IMR-90 (cell line): ENCODE measurements at regions not wholly inside any gene's neighbourhood (a gene's known extent, or its start where the extent isn't known, plus 50 kb on each side); places are given as distances from the start of the nearest gene placed in this dataset.

ENCODE experiments used
- ATAC-seq: fragments of 200-7000 bp; cut with Tn5 transposase; 2 replicates; pipeline ENCODE4 v1.9.1; 2020; ENCODE audit warnings: low read depth, mild to moderate bottlenecking, moderate library complexity
- BruUV-seq: library from RNA; stranded (reverse); fragments of 400-500 nt; replicated peaks from 2 replicates; lab custom pipeline; 2021; lab: Mats Ljungman, UMichigan
- CTCF ChIA-PET: fragments of 300-600 bp; formaldehyde crosslinking; extraction: SDS; loops from one replicate; lab custom pipeline; 2021; ENCODE audit warnings: antibody characterized with exemption; lab: Yijun Ruan, JAX
- POLR2A ChIA-PET: fragments of 300-600 bp; sonication (Branson Sonifier 250); formaldehyde crosslinking; loops from one replicate; lab custom pipeline; 2022; ENCODE audit warnings: antibody characterized with exemption; ENCODE audit not compliant: unreplicated experiment; lab: Charles Lee
- DNase-seq: peaks from one replicate; pipeline ENCODE4 v3.0.0; 2013
- H2AFZ ChIP-seq: replicated peaks from 2 replicates; pipeline ENCODE3; 2013; ENCODE audit warnings: low read length, mild to moderate bottlenecking; ENCODE audit not compliant: poor library complexity
- H2AK5ac ChIP-seq: 2 replicates; pipeline ENCODE4 v1.6.1; 2013; ENCODE audit warnings: low read depth, low read length, inconsistent platforms
- H2AK9ac ChIP-seq: replicated peaks from 2 replicates; pipeline ENCODE3; 2013; ENCODE audit warnings: mild to moderate bottlenecking, low read depth, low read length, moderate library complexity; ENCODE audit not compliant: poor library complexity
- H2BK120ac ChIP-seq: 2 replicates; pipeline ENCODE4 v1.6.1; 2013; ENCODE audit warnings: low read depth, low read length, inconsistent platforms
- H2BK15ac ChIP-seq: 3 replicates; pipeline ENCODE4 v1.6.1; 2013; ENCODE audit warnings: low read depth, low read length, inconsistent platforms
- H2BK20ac ChIP-seq: 2 replicates; pipeline ENCODE4 v1.6.1; 2013; ENCODE audit warnings: low read depth, mild to moderate bottlenecking, inconsistent platforms, low read length, moderate library complexity
- H2BK5ac ChIP-seq: 2 replicates; pipeline ENCODE4 v1.6.1; 2013; ENCODE audit warnings: mild to moderate bottlenecking, low read depth, low read length, inconsistent platforms; ENCODE audit not compliant: poor library complexity, severe bottlenecking
- H3K14ac ChIP-seq: replicated peaks from 2 replicates; pipeline ENCODE4 v1.6.1; 2013; ENCODE audit warnings: low read depth, low read length, inconsistent platforms
- H3K18ac ChIP-seq: 2 replicates; pipeline ENCODE4 v1.6.1; 2013; ENCODE audit warnings: low read depth, low read length, control low read depth
- H3K23ac ChIP-seq: 2 replicates; pipeline ENCODE4 v1.6.1; 2013; ENCODE audit warnings: low read depth, low read length, inconsistent platforms
- H3K27ac ChIP-seq: 2 replicates; pipeline ENCODE4 v1.5.1; 2013; ENCODE audit warnings: mild to moderate bottlenecking, control low read depth, low read length; ENCODE audit not compliant: insufficient read depth
- H3K27me3 ChIP-seq: 2 replicates; pipeline ENCODE4 v1.6.1; 2013; ENCODE audit warnings: low read length; ENCODE audit not compliant: control insufficient read depth, insufficient read depth
- H3K36me3 ChIP-seq: 2 replicates; pipeline ENCODE4 v1.6.1; 2013; ENCODE audit warnings: low read length, mixed read lengths; ENCODE audit not compliant: control insufficient read depth, insufficient read depth
- H3K4ac ChIP-seq: 2 replicates; pipeline ENCODE4 v1.6.1; 2013; ENCODE audit warnings: low read depth, low read length, inconsistent platforms
- H3K4me1 ChIP-seq: 2 replicates; pipeline ENCODE4 v1.6.1; 2013; ENCODE audit warnings: low read length, mixed read lengths; ENCODE audit not compliant: control insufficient read depth, insufficient read depth
- H3K4me2 ChIP-seq: 2 replicates; pipeline ENCODE4 v1.6.1; 2013; ENCODE audit warnings: low read depth, mild to moderate bottlenecking, control low read depth, low read length, moderate library complexity
- H3K4me3 ChIP-seq: 2 replicates; pipeline ENCODE4 v1.5.1; 2013; ENCODE audit warnings: low read depth, mild to moderate bottlenecking, control low read depth, low read length, moderate library complexity; ENCODE audit not compliant: insufficient read depth
- H3K56ac ChIP-seq: 2 replicates; pipeline ENCODE4 v1.6.1; 2013; ENCODE audit warnings: low read length, inconsistent platforms; ENCODE audit not compliant: insufficient read depth; ENCODE audit errors: extremely low read depth
- H3K79me1 ChIP-seq, 2 experiments: 2 replicates each; pipeline ENCODE4 v1.6.1; 2013; ENCODE audit warnings: low read length in 2 of 2, inconsistent platforms in 1 of 2, low read depth in 1 of 2
- H3K9ac ChIP-seq: 2 replicates; pipeline ENCODE4 v1.6.1; 2013; ENCODE audit warnings: low read depth, low read length, control low read depth
- H3K9me1 ChIP-seq: 2 replicates; pipeline ENCODE4 v1.6.1; 2013; ENCODE audit warnings: low read length, inconsistent platforms; ENCODE audit not compliant: insufficient read depth
- H3K9me3 ChIP-seq: 2 replicates; pipeline ENCODE4 v1.6.1; 2013; ENCODE audit warnings: low read length; ENCODE audit not compliant: control insufficient read depth, insufficient read depth
- H4K20me1 ChIP-seq: 2 replicates; pipeline ENCODE4 v1.6.1; 2013; ENCODE audit warnings: low read length, inconsistent platforms; ENCODE audit not compliant: insufficient read depth
- H4K5ac ChIP-seq: 2 replicates; pipeline ENCODE4 v1.6.1; 2013; ENCODE audit warnings: mild to moderate bottlenecking, low read depth, low read length, control low read depth
- H4K8ac ChIP-seq, 2 experiments: 2 replicates each; pipeline ENCODE4 v1.6.1; 2013; ENCODE audit warnings: low read depth in 2 of 2, low read length in 2 of 2, control low read depth in 1 of 2, inconsistent platforms in 1 of 2
- H4K91ac ChIP-seq: 2 replicates; pipeline ENCODE4 v1.6.1; 2013; ENCODE audit warnings: low read depth, low read length, inconsistent platforms; ENCODE audit not compliant: insufficient read depth
- BHLHE40 ChIP-seq: fragments of 150-350 bp; IDR thresholded peaks from 2 replicates; pipeline ENCODE4 v1.6.1; 2016; ENCODE audit warnings: mild to moderate bottlenecking, low read depth, low read length
- CHD1 ChIP-seq: IDR thresholded peaks from 2 replicates; pipeline ENCODE4 v1.6.1; 2012; ENCODE audit warnings: low read depth, low read length, improper control_type of control experiment
- MAFK ChIP-seq: IDR thresholded peaks from 2 replicates; pipeline ENCODE4 v1.6.1; 2012; ENCODE audit warnings: low read depth, low read length, improper control_type of control experiment
- MXI1 ChIP-seq: IDR thresholded peaks from 2 replicates; pipeline ENCODE4 v1.6.1; 2012; ENCODE audit warnings: low read depth, mild to moderate bottlenecking, low read length, moderate library complexity, borderline replicate concordance
- NFE2L2 ChIP-seq: fragments of 150-350 bp; IDR thresholded peaks from 2 replicates; pipeline ENCODE4 v1.6.1; 2016; ENCODE audit warnings: low read depth, mild to moderate bottlenecking, low read length
- POLR2A ChIP-seq: IDR thresholded peaks from 2 replicates; pipeline ENCODE4 v1.6.1; 2012; ENCODE audit warnings: mild to moderate bottlenecking, low read depth, low read length
- RAD21 ChIP-seq: IDR thresholded peaks from 2 replicates; pipeline ENCODE4 v1.6.1; 2012; ENCODE audit warnings: low read length, improper control_type of control experiment
- RCOR1 ChIP-seq: IDR thresholded peaks from 2 replicates; pipeline ENCODE4 v1.6.1; 2012; ENCODE audit warnings: mild to moderate bottlenecking, low read length, improper control_type of control experiment; ENCODE audit not compliant: insufficient replicate concordance
- RFX5 ChIP-seq: IDR thresholded peaks from 2 replicates; pipeline ENCODE4 v1.8.0; 2012; ENCODE audit warnings: low read depth, mild to moderate bottlenecking, low read length, moderate library complexity
- SMC3 ChIP-seq: fragments of 150-350 bp; IDR thresholded peaks from 2 replicates; pipeline ENCODE4 v1.6.1; 2016; ENCODE audit warnings: low read depth, mild to moderate bottlenecking, antibody characterized with exemption, low read length, moderate library complexity
- WGBS, 2 experiments: methylation state at CpG; one replicate each; pipeline versions ENCODE4 v1.1.5 to v1.1.7; 2013; ENCODE audit warnings: missing lambda C conversion rate in 2 of 2; ENCODE audit not compliant: insufficient read length in 1 of 2; ENCODE audit errors: extremely low coverage in 2 of 2; 5-methylcytosine and 5-hydroxymethylcytosine counted together
- dilution Hi-C: fragments of 300-500 bp; cut with HindIII; formaldehyde crosslinking; loops from one replicate; pipeline ENCODE4 v1.14.3; 2018; ENCODE audit warnings: low sequenced_read_pairs; ENCODE audit not compliant: unreplicated experiment
- in situ Hi-C: fragments of 300-500 bp; cut with MboI; formaldehyde crosslinking; loops from 3 replicates; pipeline ENCODE4 v1.14.3; 2019; ENCODE audit warnings: low sequenced_read_pairs, inconsistent platforms, mixed read lengths
- intact Hi-C: fragments of 100-400 bp; cut with micrococcal nuclease; formaldehyde crosslinking; loops from 2 replicates; pipeline ENCODE4 v1.10.0; 2022
- TF ChIP-seq, protein P1 (sequence below): fragments of 150-350 bp; IDR thresholded peaks from 2 replicates; pipeline ENCODE4 v1.6.1; 2016; ENCODE audit warnings: low read depth, mild to moderate bottlenecking, low read length, moderate library complexity, borderline replicate concordance
- TF ChIP-seq, protein P2 (sequence below): conservative IDR thresholded peaks from 2 replicates; pipeline ENCODE4 v1.5.1; 2012; ENCODE audit warnings: mild to moderate bottlenecking, low read depth, low read length, improper control_type of control experiment
- TF ChIP-seq, protein P3 (sequence below): fragments of 150-350 bp; IDR thresholded peaks from 2 replicates; pipeline ENCODE4 v1.6.1; 2017; ENCODE audit warnings: mild to moderate bottlenecking, antibody characterized with exemption, low read length, low read depth

DNA sequence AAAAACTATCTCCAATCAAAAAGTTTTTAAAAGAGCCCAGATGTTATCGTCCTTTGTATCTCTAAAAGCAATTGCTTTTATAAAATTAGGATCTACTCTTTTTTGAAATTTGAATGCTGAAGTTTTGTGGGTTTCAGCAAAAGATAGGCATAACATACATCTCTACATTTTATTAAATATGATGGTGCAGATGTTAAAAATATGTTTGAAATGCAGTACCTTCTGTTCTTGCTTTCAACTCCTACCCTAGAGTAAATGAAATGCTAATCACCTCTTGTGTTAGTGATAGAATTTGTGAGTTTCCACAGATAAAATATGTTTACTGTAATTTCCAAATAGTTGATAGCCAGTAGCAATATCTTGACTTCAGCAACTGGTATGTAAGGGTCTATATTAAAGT is 95.7 kb upstream of the VPREB1 start:
- Histone ChIP-seq H3K27ac (no peak overlapping the region), H4K8ac (no peak overlapping the region), H3K27me3 (peaks cover 20% of the 10 kb centered on the region), H2AK5ac (no peak overlapping the region), H3K56ac (no peak overlapping the region), H2AFZ (no peak overlapping the region), H4K20me1 (no peaks in the 10 kb centered on the region), H3K9ac (no peak overlapping the region), H3K4me3 (no peak overlapping the region), H3K79me1 (no peaks in the 10 kb centered on the region), H3K4me1 (no peaks in the 10 kb centered on the region), H3K18ac (no peak overlapping the region), H3K14ac (no peak overlapping the region), H2BK120ac (no peak overlapping the region), H3K23ac (no peak overlapping the region), H4K91ac (no peak overlapping the region), H2BK15ac (no peak overlapping the region), H3K4me2 (no peak overlapping the region), H2BK20ac (no peak overlapping the region), H3K9me1 (no peaks in the 10 kb centered on the region), H3K9me3 (no peaks in the 10 kb centered on the region), H3K4ac (no peak overlapping the region), H2AK9ac (no peak overlapping the region), H4K5ac (no peak overlapping the region), H2BK5ac (no peak overlapping the region), H3K36me3 (no peaks in the 10 kb centered on the region)
- TF ChIP-seq SMC3 (no peak), RAD21 (no peak), MAFK (no peak), POLR2A (no peak), RFX5 (no peak), RCOR1 (no peak), BHLHE40 (no peak), CHD1 (no peak), MXI1 (no peak), NFE2L2 (no peak)
- TF ChIP-seq, protein P1, sequence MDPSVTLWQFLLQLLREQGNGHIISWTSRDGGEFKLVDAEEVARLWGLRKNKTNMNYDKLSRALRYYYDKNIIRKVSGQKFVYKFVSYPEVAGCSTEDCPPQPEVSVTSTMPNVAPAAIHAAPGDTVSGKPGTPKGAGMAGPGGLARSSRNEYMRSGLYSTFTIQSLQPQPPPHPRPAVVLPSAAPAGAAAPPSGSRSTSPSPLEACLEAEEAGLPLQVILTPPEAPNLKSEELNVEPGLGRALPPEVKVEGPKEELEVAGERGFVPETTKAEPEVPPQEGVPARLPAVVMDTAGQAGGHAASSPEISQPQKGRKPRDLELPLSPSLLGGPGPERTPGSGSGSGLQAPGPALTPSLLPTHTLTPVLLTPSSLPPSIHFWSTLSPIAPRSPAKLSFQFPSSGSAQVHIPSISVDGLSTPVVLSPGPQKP: no peak
- TF ChIP-seq, protein P2, sequence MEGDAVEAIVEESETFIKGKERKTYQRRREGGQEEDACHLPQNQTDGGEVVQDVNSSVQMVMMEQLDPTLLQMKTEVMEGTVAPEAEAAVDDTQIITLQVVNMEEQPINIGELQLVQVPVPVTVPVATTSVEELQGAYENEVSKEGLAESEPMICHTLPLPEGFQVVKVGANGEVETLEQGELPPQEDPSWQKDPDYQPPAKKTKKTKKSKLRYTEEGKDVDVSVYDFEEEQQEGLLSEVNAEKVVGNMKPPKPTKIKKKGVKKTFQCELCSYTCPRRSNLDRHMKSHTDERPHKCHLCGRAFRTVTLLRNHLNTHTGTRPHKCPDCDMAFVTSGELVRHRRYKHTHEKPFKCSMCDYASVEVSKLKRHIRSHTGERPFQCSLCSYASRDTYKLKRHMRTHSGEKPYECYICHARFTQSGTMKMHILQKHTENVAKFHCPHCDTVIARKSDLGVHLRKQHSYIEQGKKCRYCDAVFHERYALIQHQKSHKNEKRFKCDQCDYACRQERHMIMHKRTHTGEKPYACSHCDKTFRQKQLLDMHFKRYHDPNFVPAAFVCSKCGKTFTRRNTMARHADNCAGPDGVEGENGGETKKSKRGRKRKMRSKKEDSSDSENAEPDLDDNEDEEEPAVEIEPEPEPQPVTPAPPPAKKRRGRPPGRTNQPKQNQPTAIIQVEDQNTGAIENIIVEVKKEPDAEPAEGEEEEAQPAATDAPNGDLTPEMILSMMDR: no peak
- TF ChIP-seq, protein P3, sequence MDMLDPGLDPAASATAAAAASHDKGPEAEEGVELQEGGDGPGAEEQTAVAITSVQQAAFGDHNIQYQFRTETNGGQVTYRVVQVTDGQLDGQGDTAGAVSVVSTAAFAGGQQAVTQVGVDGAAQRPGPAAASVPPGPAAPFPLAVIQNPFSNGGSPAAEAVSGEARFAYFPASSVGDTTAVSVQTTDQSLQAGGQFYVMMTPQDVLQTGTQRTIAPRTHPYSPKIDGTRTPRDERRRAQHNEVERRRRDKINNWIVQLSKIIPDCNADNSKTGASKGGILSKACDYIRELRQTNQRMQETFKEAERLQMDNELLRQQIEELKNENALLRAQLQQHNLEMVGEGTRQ: no peak
- CTCF ChIA-PET: no interaction called here
- no peak for DNase-seq
- ATAC-seq: no peak
- intact Hi-C loops: no loop called here
- dilution Hi-C loops: no loop called here
- in situ Hi-C loops: no loop called here
- WGBS, 2 experiments: no CpG with 5 or more reads among the region's 1 CpG
- BruUV-seq: no TSS peak
- POLR2A ChIA-PET: no interaction called here
